Left renal pelvis (tissue), 4 donors: ENCODE measurements at regions not wholly inside any gene's neighbourhood (a gene's known extent, or its start where the extent isn't known, plus 50 kb on each side); places are given as distances from the start of the nearest gene placed in this dataset.

Experiments used
- DNase-seq, 4 donors: peaks; one replicate each; pipeline ENCODE4 v3.0.0-alpha.2; 2013; ENCODE audit warnings: low read depth in 4 of 4, low spot score in 3 of 4

GRCh38 chr2:158049129-158049855, 52.4 kb upstream of the UPP2 start:
- no peak for DNase-seq

GRCh38 chr2:158048327-158048726, 53.3 kb upstream of the UPP2 start:
- DNase-seq: no peak

- DNase-seq: no peak
These were observed 54.5 kb upstream of the UPP2 start for GRCh38 chr2:158047156-158047611.

- no peak for DNase-seq
These were observed 55.4 kb upstream of the UPP2 start for GRCh38 chr2:158046121-158046880.

- no peak for DNase-seq
These were observed 56.3 kb upstream of the UPP2 start for GRCh38 chr2:158045362-158045761.

- no peak for DNase-seq
These were observed 58.3 kb upstream of the UPP2 start for GRCh38 chr2:158043181-158043948.

GRCh38 chr2:158042666-158043065, 59.0 kb upstream of the UPP2 start:
- no peak for DNase-seq

- DNase-seq: no peak
These were observed 59.4 kb upstream of the UPP2 start for GRCh38 chr2:158042245-158042644.

GRCh38 chr2:158041400-158041799, 60.3 kb upstream of the UPP2 start:
- no peak for DNase-seq

GRCh38 chr2:158038901-158039300, 62.8 kb upstream of the UPP2 start:
- no peak for DNase-seq

- peak; percentile 48 to 64 (median 56) for DNase-seq
These were observed 67.3 kb upstream of the UPP2 start for GRCh38 chr2:158034198-158034866.

GRCh38 chr2:158031371-158031770, 70.3 kb upstream of the UPP2 start:
- no peak for DNase-seq

- no peak for DNase-seq
These were observed 76.2 kb upstream of the UPP2 start for GRCh38 chr2:158025255-158025996.

GRCh38 chr2:158024288-158024898, 77.3 kb upstream of the UPP2 start:
- no peak for DNase-seq

GRCh38 chr2:158022888-158023287, 78.8 kb upstream of the UPP2 start:
- DNase-seq: no peak

GRCh38 chr2:158021226-158021625, 80.5 kb upstream of the UPP2 start:
- no peak for DNase-seq

- DNase-seq: no peak
These were observed 86.1 kb upstream of the UPP2 start for GRCh38 chr2:158015428-158016076.

- DNase-seq: no peak
These were observed 87.8 kb upstream of the UPP2 start for GRCh38 chr2:158013891-158014290.
